ENCODE measurements at regions not wholly inside any gene's neighbourhood (a gene's known extent, or its start where the extent isn't known, plus 50 kb on each side); places are given as distances from the start of the nearest gene placed in this dataset.

GRCh38 chr10:8992009-8992408, 937.5 kb downstream of the GATA3 start:
- TF ChIP-seq GATA2 (IDR thresholded peaks at IDR 0.05; ENCODE audit: low read depth, low read length) (no peak), GATA3 (IDR thresholded peaks at IDR 0.05; ENCODE audit: low read depth, low read length) (no peak)

All from SH-SY5Y (cell line).